Left ventricle myocardium inferior (tissue), 1 donor: ENCODE measurements at regions not wholly inside any gene's neighbourhood (a gene's known extent, or its start where the extent isn't known, plus 50 kb on each side); places are given as distances from the start of the nearest gene placed in this dataset.

ENCODE experiments used
- DNase-seq: peaks from one replicate; pipeline ENCODE4 v3.0.0-alpha.2; 2020
- H3K27ac ChIP-seq: fragments of 200-600 bp; replicated peaks from 2 replicates; pipeline ENCODE4 v1.8.0; 2021
- H3K27me3 ChIP-seq: fragments of 200-600 bp; 2 replicates; pipeline ENCODE4 v1.8.0; 2021; ENCODE audit warnings: low read depth
- H3K36me3 ChIP-seq: fragments of 200-600 bp; 2 replicates; pipeline ENCODE4 v1.8.0; 2021
- H3K4me1 ChIP-seq: fragments of 200-600 bp; 2 replicates; pipeline ENCODE4 v1.8.0; 2021
- H3K4me3 ChIP-seq: fragments of 200-600 bp; 2 replicates; pipeline ENCODE4 v1.8.0; 2021; ENCODE audit warnings: mild to moderate bottlenecking, moderate library complexity
- H3K9me3 ChIP-seq: fragments of 200-600 bp; replicated peaks from 2 replicates; pipeline ENCODE4 v1.8.0; 2021
- CTCF ChIP-seq: fragments of 200-600 bp; IDR thresholded peaks from 2 replicates; pipeline ENCODE4 v1.8.0; 2021; ENCODE audit warnings: antibody characterized with exemption, mild to moderate bottlenecking, borderline replicate concordance
- intact Hi-C: fragments of 100-400 bp; cut with micrococcal nuclease; formaldehyde crosslinking; loops from one replicate; pipeline ENCODE4 v1.11.0; 2022
- donor health status: DM: no; HTN: yes; CAD: no; lungs with severe emphysema.

DNA sequence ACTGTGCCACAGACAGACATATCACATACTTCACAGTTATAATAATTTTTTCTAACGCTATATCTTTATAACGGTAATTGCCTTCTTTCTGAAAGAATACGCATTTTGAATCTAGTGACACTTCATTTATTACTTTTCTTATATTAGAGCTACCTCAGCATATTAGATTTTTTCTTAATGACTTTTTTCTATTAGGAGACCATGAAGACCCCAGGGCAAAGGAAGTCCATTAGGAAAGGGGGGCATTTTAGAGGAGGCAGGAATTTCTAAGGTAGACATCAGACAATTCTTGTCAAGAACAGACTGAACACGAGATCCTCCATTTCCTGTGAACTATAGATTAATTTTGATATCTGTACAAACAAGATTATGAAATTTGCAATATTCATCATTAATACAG lies 90.5 kb upstream of the NSMCE3 start:
- H3K9me3 ChIP-seq, result no peaks in the 10 kb centered on the region
- intact Hi-C loops, result no loop called here
- peaks cover 58% of the 10 kb centered on the region for H3K27me3 ChIP-seq
- TF ChIP-seq CTCF, result no peak
- H3K36me3 ChIP-seq, result no peaks in the 10 kb centered on the region
- H3K4me1 ChIP-seq, result no peaks in the 10 kb centered on the region
- no peak for DNase-seq
- H3K27ac ChIP-seq, result no peak overlapping the region
- H3K4me3 ChIP-seq, result no peak overlapping the region

- peaks cover 55% of the 10 kb centered on the region for H3K27me3 ChIP-seq
- no peaks in the 10 kb centered on the region for H3K9me3 ChIP-seq
- no peaks in the 10 kb centered on the region for H3K4me1 ChIP-seq
- no peak overlapping the region for H3K27ac ChIP-seq
- no peak overlapping the region for H3K4me3 ChIP-seq
- no peaks in the 10 kb centered on the region for H3K36me3 ChIP-seq
- no peak for TF ChIP-seq CTCF
- intact Hi-C loops, result no loop called here
- DNase-seq, result no peak
Observed at GRCh38 chr15:29356786-29357185, 87.2 kb upstream of the NSMCE3 start.

GRCh38 chr15:29355477-29355876 lies 85.9 kb upstream of the NSMCE3 start:
- H3K36me3 ChIP-seq, result no peaks in the 10 kb centered on the region
- no peak for TF ChIP-seq CTCF
- DNase-seq, result no peak
- H3K9me3 ChIP-seq, result no peaks in the 10 kb centered on the region
- H3K4me1 ChIP-seq, result no peaks in the 10 kb centered on the region
- H3K27ac ChIP-seq, result no peak overlapping the region
- peaks cover 56% of the 10 kb centered on the region for H3K27me3 ChIP-seq
- no peak overlapping the region for H3K4me3 ChIP-seq
- intact Hi-C loops, result no loop called here

DNA sequence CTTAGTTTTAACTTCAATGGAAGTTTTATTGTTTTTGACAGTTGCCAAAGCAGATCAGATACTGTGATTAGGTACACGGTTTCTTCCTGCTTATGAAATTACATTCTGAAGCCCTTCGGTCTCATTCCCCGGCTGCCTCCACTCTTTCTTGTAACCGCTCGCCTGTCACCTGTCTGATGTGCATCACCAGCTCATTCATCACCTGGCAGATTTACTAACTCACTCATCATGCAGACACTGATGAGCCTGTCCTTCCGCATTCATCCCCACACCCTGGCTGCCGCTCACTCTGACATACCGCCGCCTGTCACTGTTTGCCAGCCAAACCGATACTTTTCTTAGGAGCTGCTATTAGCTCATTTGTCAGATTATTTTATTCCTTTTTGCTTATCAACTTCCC lies 82.8 kb upstream of the NSMCE3 start:
- Histone ChIP-seq H3K4me3 (no peak overlapping the region), H3K9me3 (no peaks in the 10 kb centered on the region), H3K27ac (no peak overlapping the region), H3K36me3 (no peaks in the 10 kb centered on the region), H3K27me3 (peaks cover 63% of the 10 kb centered on the region), H3K4me1 (no peaks in the 10 kb centered on the region)
- no peak for DNase-seq
- no peak for TF ChIP-seq CTCF
- intact Hi-C loops, result no loop called here

DNA sequence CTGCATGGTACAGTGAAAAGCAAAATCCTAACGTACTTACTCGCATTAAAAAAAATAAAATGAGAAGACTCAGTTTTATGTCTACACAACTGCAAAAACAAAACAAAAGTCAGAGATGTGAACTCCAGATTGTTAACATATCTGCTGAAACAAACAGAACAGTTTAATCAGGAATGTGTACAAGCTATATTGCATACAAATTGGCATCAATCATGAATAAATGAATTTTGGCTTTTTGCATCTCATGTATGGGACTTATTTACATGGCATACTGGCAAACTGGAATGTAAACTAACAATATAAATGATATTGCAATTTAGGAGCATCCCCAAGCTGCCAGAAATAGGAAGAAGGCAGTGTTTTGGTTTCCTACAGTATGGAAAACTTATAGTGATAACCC lies 79.6 kb upstream of the NSMCE3 start:
- peaks cover 46% of the 10 kb centered on the region for H3K27me3 ChIP-seq
- no peaks in the 10 kb centered on the region for H3K36me3 ChIP-seq
- no peak for TF ChIP-seq CTCF
- H3K4me3 ChIP-seq, result no peak overlapping the region
- intact Hi-C loops, result no loop called here
- no peaks in the 10 kb centered on the region for H3K9me3 ChIP-seq
- no peaks in the 10 kb centered on the region for H3K4me1 ChIP-seq
- DNase-seq, result no peak
- H3K27ac ChIP-seq, result no peak overlapping the region
